CD4-positive, alpha-beta T cell treated with Interleukin-15 for 1 hour (primary cell): ENCODE measurements at regions not wholly inside any gene's neighbourhood (a gene's known extent, or its start where the extent isn't known, plus 50 kb on each side); places are given as distances from the start of the nearest gene placed in this dataset.

Source experiments
- DNase-seq: peaks from one replicate; pipeline ENCODE4 v3.0.0-alpha.2; 2020

DNA sequence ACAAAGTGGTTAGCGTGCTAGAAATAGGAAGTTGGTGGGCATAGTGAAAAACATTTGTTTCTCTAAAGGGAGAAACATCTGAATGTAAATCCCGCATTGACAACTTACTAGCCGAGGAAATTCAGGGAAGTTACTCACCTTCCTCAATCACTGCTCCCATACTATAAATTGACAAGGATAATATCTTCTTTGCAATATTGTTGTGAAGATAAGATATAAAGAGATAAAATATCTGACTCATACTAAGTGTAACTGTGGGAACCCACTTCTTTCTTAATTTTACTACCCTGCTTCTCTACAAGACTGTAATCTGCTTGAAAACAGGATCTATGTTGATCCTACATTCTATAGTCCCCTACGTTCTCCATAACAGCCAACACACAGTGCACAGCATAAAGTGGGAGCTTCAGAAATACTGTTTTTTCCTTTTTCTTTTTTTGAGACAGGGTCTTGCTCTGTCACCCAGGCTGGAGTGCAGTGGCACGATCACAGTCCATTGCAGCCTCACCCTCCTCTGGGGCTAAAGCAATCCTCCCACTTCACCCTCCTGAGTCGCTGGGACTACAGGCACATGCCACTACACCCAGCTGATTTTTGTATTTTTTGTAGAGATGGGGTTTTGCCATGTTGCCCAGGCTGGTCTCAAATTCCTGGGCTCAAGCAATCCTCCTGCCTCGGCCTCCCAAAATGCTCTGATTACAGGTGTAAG, 57.4 kb upstream of the C1orf21 start:
- DNase-seq: no peak

DNA sequence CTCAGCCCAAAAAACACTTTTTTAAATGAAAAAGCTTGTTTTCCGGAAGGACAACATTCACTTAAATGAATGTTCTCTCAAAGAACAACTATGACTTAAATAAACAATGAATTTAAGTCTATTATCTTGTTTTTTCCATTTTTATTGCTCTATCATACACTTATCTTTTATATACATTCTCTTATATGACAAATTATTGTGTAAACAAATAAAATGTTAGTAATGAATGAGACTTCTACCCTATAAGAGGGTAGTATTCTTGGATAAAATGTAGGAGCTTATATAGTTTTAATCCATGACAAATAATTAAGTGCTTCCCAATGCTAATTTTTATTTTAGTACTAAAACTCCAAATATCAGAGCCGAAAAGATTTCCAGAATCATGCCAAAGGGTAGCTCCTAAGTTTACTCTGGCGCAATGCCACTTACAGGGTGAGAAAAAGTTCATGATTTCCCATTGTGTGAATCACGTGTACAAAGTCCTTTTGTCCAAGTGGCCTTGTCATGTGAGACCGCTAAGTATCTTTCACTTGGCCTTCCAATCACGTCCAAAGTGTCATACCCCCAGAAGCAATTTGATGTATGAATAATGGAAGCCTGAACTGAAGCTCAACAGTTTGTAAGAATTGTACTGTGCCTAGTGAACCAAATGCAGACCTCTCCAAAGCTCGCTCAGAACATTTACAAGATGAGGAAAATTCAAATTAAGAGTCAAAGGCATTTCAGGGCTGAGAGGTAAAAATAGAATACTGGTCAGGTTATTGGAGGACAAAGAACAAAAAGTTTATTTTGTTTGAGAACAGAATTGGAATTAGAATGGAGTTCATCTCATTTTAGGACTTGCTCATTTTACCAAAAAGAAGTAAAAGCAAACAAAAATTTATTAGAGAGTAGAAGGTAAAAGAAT, 56.6 kb upstream of the C1orf21 start:
- no peak for DNase-seq

DNA sequence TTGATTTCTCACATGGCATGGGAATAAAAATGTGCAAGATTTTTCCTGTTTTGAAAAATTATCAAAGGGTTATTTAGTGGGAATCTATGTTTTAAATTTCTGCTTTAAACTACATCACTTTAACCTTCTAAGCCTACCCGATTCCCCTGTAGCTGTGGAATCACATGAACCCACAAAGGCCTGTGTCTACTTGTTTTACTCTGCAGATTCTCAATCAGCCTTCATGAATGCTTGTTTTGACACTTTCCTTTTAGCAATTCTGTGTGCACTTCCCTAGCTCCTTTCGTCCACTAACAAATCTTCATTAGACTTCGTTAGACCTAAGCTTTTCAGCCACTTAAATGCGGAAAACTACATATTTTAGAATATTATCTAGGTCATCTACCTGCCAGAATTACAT, 56.0 kb upstream of the C1orf21 start:
- no peak for DNase-seq
